Activated B cell treated with CpG ODN at 0.5 μM for 24 hours (primary cell): ENCODE measurements at regions not wholly inside any gene's neighbourhood (a gene's known extent, or its start where the extent isn't known, plus 50 kb on each side); places are given as distances from the start of the nearest gene placed in this dataset.

ENCODE experiments used
- ATAC-seq: fragments of 200-7000 bp; cut with Tn5 transposase; one replicate; pipeline ENCODE4 v1.10.0; 2021; ENCODE audit warnings: low read depth, mild to moderate bottlenecking, moderate library complexity
- CTCF ChIA-PET: fragments of 350-600 bp; sonication (Branson Sonifier 250); formaldehyde crosslinking; loops from one replicate; lab custom pipeline; 2021; ENCODE audit warnings: antibody characterized with exemption; lab: Charles Lee
- POLR2A ChIA-PET: fragments of 350-600 bp; sonication (Branson Sonifier 250); formaldehyde crosslinking; loops from one replicate; lab custom pipeline; 2021; ENCODE audit warnings: antibody characterized with exemption; lab: Charles Lee
- DNase-seq: peaks from one replicate; pipeline ENCODE4 v3.0.0; 2022
- H3K27ac Mint-ChIP-seq: one replicate; pipeline ENCODE4 v1.8.0; 2020; ENCODE audit warnings: mixed read lengths
- H3K27me3 Mint-ChIP-seq: one replicate; pipeline ENCODE4 v1.8.0; 2021; ENCODE audit warnings: mixed read lengths
- H3K36me3 Mint-ChIP-seq: one replicate; pipeline ENCODE4 v1.8.0; 2021; ENCODE audit warnings: low read depth, mixed read lengths
- H3K4me1 Mint-ChIP-seq: one replicate; pipeline ENCODE4 v1.8.0; 2021; ENCODE audit warnings: mixed read lengths
- H3K4me3 Mint-ChIP-seq: one replicate; pipeline ENCODE4 v1.8.0; 2020; ENCODE audit warnings: mild to moderate bottlenecking, mixed read lengths
- H3K9me3 Mint-ChIP-seq: one replicate; pipeline ENCODE4 v1.8.0; 2020; ENCODE audit warnings: mixed read lengths
- intact Hi-C: fragments of 100-400 bp; cut with micrococcal nuclease; formaldehyde crosslinking; loops from one replicate; pipeline ENCODE4 v1.15.1; 2024
- TF ChIP-seq, protein P1 (sequence below): fragments of 200-600 bp; IDR thresholded peaks from one replicate; pipeline ENCODE4 v1.8.0; 2022; ENCODE audit warnings: antibody characterized with exemption, mild to moderate bottlenecking

GRCh38 chr10:61135276-61135721 is 191.3 kb upstream of the RHOBTB1 start:
- intact Hi-C loops = loop anchor here (1.0 to 10.0 kb wide), 10 partner anchors 151 to 1682 kb away; partner anchors contain the start of genes CCDC6, CDK1, EGR2 and RHOBTB1

GRCh38 chr10:61130366-61130765 is 186.4 kb upstream of the RHOBTB1 start:
- intact Hi-C loops = loop anchor here (10.0 kb wide), 1 partner anchor 264 kb away; no protein-coding TSS in a partner anchor
- H3K36me3 Mint-ChIP-seq = no peaks in the 10 kb centered on the region
- TF ChIP-seq, protein P1, sequence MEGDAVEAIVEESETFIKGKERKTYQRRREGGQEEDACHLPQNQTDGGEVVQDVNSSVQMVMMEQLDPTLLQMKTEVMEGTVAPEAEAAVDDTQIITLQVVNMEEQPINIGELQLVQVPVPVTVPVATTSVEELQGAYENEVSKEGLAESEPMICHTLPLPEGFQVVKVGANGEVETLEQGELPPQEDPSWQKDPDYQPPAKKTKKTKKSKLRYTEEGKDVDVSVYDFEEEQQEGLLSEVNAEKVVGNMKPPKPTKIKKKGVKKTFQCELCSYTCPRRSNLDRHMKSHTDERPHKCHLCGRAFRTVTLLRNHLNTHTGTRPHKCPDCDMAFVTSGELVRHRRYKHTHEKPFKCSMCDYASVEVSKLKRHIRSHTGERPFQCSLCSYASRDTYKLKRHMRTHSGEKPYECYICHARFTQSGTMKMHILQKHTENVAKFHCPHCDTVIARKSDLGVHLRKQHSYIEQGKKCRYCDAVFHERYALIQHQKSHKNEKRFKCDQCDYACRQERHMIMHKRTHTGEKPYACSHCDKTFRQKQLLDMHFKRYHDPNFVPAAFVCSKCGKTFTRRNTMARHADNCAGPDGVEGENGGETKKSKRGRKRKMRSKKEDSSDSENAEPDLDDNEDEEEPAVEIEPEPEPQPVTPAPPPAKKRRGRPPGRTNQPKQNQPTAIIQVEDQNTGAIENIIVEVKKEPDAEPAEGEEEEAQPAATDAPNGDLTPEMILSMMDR = no peak
- H3K27me3 Mint-ChIP-seq = no peaks in the 10 kb centered on the region
- POLR2A ChIA-PET = no interaction called here
- H3K9me3 Mint-ChIP-seq = peaks cover 4% of the 10 kb centered on the region
- no peak overlapping the region for H3K27ac Mint-ChIP-seq
- no peak overlapping the region for H3K4me3 Mint-ChIP-seq
- H3K4me1 Mint-ChIP-seq = peaks cover 33% of the 10 kb centered on the region
- ATAC-seq (no peak), DNase-seq (no peak)
- CTCF ChIA-PET = interaction anchor here (1.0 kb wide), 1 partner anchor 11 kb away, joined by 4 read pairs; no protein-coding TSS in a partner anchor

More at GRCh38 chr10:61135276-61135721, 191.3 kb upstream of the RHOBTB1 start:
- Mint-ChIP-seq H3K9me3 (peaks cover 4% of the 10 kb centered on the region), H3K27ac (peak overlapping the region; percentile 91), H3K27me3 (no peaks in the 10 kb centered on the region), H3K4me1 (peaks cover 43% of the 10 kb centered on the region), H3K4me3 (peak overlapping the region; percentile 68), H3K36me3 (no peaks in the 10 kb centered on the region)
- ChIA-PET POLR2A (interaction anchor here (0.6 to 1.7 kb wide), 2 partner anchors 10 to 56 kb away, joined by 3 to 8 read pairs; no protein-coding TSS in a partner anchor), CTCF (no interaction called here)
- ATAC-seq (peak; percentile 94), DNase-seq (peak; percentile 19)
- TF ChIP-seq, protein P1 = no peak

DNA sequence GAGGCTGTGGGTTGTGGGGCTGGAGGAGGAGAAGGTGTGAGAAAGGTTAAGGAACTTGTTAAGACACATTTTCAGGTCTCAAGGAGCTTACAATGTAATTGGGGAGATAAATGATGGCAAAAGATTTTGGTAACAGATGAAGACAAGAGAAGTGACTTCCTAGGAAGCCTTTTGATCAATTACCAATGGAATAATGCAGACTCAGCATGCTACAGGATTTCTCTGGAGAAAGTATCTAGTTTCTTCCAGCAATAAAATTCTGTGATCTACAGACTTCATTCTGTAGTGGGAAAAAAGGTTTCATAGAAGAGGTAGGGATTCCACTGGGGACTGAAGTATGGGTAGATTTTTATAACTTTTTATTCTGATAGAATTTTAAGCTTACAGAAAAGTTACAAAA is 184.2 kb upstream of the RHOBTB1 start:
- H3K4me1 Mint-ChIP-seq = peaks cover 45% of the 10 kb centered on the region
- ChIA-PET POLR2A (no interaction called here), CTCF (interaction anchor here (1.3 kb wide), 1 partner anchor 12 kb away, joined by 3 read pairs; no protein-coding TSS in a partner anchor)
- ATAC-seq (no peak), DNase-seq (no peak)
- no peaks in the 10 kb centered on the region for H3K27me3 Mint-ChIP-seq
- no peak overlapping the region for H3K4me3 Mint-ChIP-seq
- TF ChIP-seq, protein P1 = no peak
- H3K27ac Mint-ChIP-seq = no peak overlapping the region
- peaks cover under 1% of the 10 kb centered on the region for H3K9me3 Mint-ChIP-seq
- intact Hi-C loops = no loop called here
- H3K36me3 Mint-ChIP-seq = no peaks in the 10 kb centered on the region

DNA sequence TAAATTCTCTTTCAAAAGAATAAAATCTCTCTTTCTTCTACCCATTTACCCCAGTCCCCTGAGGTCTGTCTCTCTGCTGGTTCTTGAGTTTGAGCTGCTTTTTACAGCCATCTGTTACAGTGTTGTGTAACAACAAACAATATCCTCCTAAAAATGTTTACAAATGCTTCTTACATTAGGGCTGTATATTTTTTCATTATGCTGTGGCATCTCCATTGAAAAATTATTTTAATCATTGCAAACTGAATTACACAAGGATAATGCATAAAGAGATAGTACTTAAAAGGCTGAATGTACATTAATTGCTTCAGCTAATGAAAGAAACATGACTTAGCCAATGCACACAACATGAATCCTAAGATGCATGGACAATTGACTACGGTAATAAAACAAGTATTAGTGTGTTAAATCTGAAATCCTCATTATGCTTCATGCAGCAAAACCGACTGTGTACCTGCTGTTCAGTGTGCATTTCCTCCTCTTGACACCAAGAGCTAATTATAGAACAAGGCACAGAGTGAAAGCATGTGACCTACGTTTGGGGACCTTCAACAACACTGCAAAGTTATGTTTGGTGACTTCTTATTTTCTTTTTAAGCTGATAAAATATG is 181.7 kb upstream of the RHOBTB1 start:
- Mint-ChIP-seq H3K27me3 (no peaks in the 10 kb centered on the region), H3K27ac (peak overlapping the region; percentile 77), H3K9me3 (no peaks in the 10 kb centered on the region), H3K4me3 (peak overlapping the region; percentile 12), H3K4me1 (peaks cover 47% of the 10 kb centered on the region), H3K36me3 (no peaks in the 10 kb centered on the region)
- intact Hi-C loops = loop anchor here (2.0 kb wide), 1 partner anchor 15 kb away; no protein-coding TSS in a partner anchor
- TF ChIP-seq, protein P1 = no peak
- ATAC-seq (peak; percentile 49), DNase-seq (no peak)
- CTCF ChIA-PET = interaction anchor here (1.2 to 2.1 kb wide), 2 partner anchors 15 to 16 kb away, joined by 3 to 5 read pairs; no protein-coding TSS in a partner anchor
- POLR2A ChIA-PET = interaction anchor here (1.5 kb wide), 1 partner anchor 10 kb away, joined by 8 read pairs; no protein-coding TSS in a partner anchor
